ENCODE measurements at regions not wholly inside any gene's neighbourhood (a gene's known extent, or its start where the extent isn't known, plus 50 kb on each side); places are given as distances from the start of the nearest gene placed in this dataset.
"Not testable (repeated sequence)": the region's sequence is repeated elsewhere in the genome, so short reads cannot be mapped to it uniquely, and the experiment has no call there.

DNA sequence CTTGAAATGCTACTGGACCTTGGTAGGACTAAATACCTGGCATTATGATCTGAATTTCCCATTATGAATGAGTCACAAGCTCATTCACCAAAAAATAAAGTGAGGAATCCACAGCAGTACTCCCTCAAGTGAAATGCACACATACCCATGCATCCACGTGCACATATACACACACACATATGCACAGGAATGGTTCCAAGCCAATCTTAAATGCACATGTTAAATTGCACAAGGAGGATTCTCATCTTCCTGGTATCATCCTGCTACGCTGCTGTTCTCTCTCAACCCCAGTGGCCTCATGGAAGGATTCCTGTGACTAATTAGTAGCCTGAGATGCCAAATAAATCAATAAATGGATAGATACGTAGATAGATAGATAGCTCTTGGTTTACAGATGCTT, 132.1 kb upstream of the KLF12 start:
- DNase-seq (ENCODE audit: low read depth), result no peak
- H3K4me3 ChIP-seq (ENCODE audit: low read length), result no peak overlapping the region
- TF ChIP-seq, protein P1, sequence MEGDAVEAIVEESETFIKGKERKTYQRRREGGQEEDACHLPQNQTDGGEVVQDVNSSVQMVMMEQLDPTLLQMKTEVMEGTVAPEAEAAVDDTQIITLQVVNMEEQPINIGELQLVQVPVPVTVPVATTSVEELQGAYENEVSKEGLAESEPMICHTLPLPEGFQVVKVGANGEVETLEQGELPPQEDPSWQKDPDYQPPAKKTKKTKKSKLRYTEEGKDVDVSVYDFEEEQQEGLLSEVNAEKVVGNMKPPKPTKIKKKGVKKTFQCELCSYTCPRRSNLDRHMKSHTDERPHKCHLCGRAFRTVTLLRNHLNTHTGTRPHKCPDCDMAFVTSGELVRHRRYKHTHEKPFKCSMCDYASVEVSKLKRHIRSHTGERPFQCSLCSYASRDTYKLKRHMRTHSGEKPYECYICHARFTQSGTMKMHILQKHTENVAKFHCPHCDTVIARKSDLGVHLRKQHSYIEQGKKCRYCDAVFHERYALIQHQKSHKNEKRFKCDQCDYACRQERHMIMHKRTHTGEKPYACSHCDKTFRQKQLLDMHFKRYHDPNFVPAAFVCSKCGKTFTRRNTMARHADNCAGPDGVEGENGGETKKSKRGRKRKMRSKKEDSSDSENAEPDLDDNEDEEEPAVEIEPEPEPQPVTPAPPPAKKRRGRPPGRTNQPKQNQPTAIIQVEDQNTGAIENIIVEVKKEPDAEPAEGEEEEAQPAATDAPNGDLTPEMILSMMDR (IDR thresholded peaks at IDR 0.05; ENCODE audit: insufficient read depth, low read depth, low read length, missing control alignments), result no peak

DNA sequence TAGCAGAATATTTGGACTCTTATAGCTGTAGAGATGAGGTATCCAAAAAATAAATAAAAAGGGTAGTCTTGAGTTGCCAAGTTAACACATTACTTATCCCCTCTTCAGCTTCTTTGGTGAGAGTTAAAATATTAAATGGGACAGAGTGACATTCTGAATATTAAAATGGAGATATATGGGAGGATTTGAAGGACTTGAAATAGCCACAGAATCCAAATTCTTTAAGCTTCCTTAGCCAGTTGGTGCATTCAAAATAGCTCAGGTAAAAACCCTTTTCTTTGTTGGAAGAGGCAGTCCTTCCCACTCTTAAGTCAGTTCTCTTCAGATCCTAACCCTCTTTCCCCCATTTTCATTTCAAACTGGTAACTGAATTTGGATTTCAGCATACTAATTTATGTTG, 130.1 kb upstream of the KLF12 start:
- TF ChIP-seq, protein P1 (IDR thresholded peaks at IDR 0.05; ENCODE audit: insufficient read depth, low read depth, low read length, missing control alignments), result no peak
- H3K4me3 ChIP-seq (ENCODE audit: low read length), result no peak overlapping the region

DNA sequence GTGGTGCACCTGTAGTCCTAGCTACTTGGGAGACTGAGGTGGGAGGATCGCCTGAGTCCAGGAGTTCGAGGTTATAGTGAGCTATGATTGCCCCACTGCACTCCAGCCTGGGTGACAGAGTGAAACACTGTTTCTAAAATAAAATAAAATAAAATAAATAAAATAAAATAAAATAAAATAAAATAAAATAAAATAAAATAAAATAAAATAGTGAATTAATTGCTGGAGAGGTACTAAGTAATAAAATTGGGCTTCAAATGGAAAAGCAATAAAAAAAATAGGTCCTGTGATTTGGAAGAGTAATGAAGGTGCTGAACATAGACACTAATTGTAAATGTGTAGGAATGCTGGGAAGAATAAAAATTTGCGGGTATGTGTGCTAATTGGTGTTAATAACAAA, 126.2 kb upstream of the KLF12 start:
- not testable (repeated sequence) for DNase-seq (ENCODE audit: low read depth); H3K4me3 ChIP-seq (ENCODE audit: low read length)

More for the DNA sequence above, 130.1 kb upstream of the KLF12 start:
- DNase-seq (ENCODE audit: low read depth), result no peak

DNA sequence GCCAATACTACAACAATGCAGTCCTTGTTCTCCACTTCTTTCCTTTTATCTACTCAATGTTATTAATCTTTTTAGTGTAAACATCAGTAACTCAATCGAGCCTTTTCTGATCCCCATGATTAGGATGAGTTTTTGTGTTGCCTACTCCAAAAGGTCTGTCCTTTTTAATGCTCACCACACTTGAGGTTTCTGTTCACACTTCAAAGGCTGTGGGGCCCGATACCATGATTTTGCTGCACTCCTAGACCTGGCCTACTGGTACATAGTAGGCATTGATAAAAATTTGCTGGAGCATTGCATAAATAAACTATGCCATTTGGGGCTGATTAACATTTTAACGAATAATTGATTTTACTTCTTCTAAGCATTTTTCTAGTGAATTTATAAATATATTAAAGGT, 125.4 kb upstream of the KLF12 start:
- no peak overlapping the region for H3K4me3 ChIP-seq (ENCODE audit: low read length)
- TF ChIP-seq, protein P1 (IDR thresholded peaks at IDR 0.05; ENCODE audit: insufficient read depth, low read depth, low read length, missing control alignments), result no peak
- no peak for DNase-seq (ENCODE audit: low read depth)

DNA sequence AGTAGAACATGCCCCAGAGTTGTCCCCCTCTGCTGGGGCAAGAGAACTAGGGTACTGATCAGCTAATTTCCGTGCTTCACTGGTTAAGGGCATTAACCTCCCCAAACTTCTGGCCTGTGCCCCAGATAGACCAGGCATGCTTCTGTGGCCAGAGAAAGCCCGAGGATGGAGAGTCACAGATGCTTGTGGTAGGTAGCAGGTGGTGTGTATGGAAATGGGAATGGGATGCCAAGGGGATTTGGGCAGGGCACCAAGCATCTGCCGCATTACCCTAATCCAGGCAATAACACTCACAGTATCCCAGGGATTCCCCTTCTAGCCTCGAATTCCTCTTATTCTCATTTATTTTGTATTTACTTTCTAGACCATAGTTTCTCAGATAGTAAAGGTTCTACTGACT, 124.8 kb upstream of the KLF12 start:
- TF ChIP-seq, protein P1 (IDR thresholded peaks at IDR 0.05; ENCODE audit: insufficient read depth, low read depth, low read length, missing control alignments), result no peak
- DNase-seq (ENCODE audit: low read depth), result no peak
- H3K4me3 ChIP-seq (ENCODE audit: low read length), result no peak overlapping the region

DNA sequence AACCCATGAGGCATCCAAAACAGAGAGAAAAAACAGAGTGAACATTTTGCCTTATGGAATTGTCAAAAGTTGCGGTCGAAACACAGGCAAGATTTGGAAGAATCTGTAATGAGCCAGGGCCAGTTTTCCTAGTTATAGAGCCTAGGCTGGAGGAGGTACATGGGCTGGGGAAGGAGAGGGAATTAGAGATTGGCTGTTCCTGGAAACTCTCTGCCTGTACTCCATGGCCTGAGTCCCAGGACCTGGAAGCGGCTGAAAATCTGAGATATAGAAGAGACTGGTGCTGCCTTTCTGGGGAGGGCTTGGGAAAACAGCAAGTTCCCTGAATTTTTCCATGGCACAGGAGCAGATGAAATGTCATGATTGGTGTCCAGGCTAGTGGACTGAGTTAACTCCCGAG, 122.8 kb upstream of the KLF12 start:
- no peak overlapping the region for H3K4me3 ChIP-seq (ENCODE audit: low read length)
- no peak for DNase-seq (ENCODE audit: low read depth)
- TF ChIP-seq, protein P1 (IDR thresholded peaks at IDR 0.05; ENCODE audit: insufficient read depth, low read depth, low read length, missing control alignments), result no peak

DNA sequence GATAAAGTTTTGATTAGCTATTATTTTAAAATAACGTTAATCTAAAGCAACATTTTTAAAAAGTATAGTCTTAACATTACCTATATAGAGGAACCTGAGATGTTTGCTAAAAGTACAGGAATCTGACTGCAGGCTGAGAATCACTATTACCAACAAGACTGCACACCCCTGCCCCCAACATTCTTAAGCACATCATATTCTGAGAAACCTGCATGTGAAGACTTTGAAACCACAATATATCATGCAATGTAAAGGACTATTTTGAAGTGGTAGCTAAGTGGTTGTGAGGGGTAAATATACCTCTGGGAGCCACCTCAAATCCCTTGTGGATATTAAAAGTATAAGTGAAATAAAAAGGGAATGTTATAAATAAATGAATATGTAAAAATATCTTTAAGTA, 119.0 kb upstream of the KLF12 start:
- TF ChIP-seq, protein P1 (IDR thresholded peaks at IDR 0.05; ENCODE audit: insufficient read depth, low read depth, low read length, missing control alignments), result no peak
- DNase-seq (ENCODE audit: low read depth), result no peak
- H3K4me3 ChIP-seq (ENCODE audit: low read length), result no peak overlapping the region
